Upper lobe of right lung (tissue), 1 donor: ENCODE measurements at regions not wholly inside any gene's neighbourhood (a gene's known extent, or its start where the extent isn't known, plus 50 kb on each side); places are given as distances from the start of the nearest gene placed in this dataset.

ENCODE experiments used
- ATAC-seq: fragments of 200-7000 bp; cut with Tn5 transposase; one replicate; pipeline ENCODE4 v1.9.1; 2020; ENCODE audit warnings: mild to moderate bottlenecking, moderate library complexity
- DNase-seq: peaks from one replicate; pipeline ENCODE4 v3.0.0-alpha.2; 2020
- H3K27ac ChIP-seq: fragments of 200-600 bp; one replicate; pipeline ENCODE4 v1.8.0; 2022
- H3K27me3 ChIP-seq: fragments of 200-600 bp; one replicate; pipeline ENCODE4 v1.8.0; 2022; ENCODE audit warnings: mild to moderate bottlenecking
- H3K36me3 ChIP-seq: fragments of 200-600 bp; one replicate; pipeline ENCODE4 v1.8.0; 2022
- H3K4me1 ChIP-seq: fragments of 200-600 bp; one replicate; pipeline ENCODE4 v1.8.0; 2022
- H3K4me3 ChIP-seq: fragments of 200-600 bp; one replicate; pipeline ENCODE4 v1.8.0; 2022; ENCODE audit warnings: mild to moderate bottlenecking
- H3K9me3 ChIP-seq: fragments of 200-600 bp; one replicate; pipeline ENCODE4 v1.8.0; 2022
- intact Hi-C: fragments of 100-400 bp; cut with DNase I; formaldehyde crosslinking; loops from one replicate; pipeline ENCODE4 v1.11.0; 2022
- TF ChIP-seq, protein P1 (sequence below): fragments of 200-600 bp; IDR thresholded peaks from one replicate; pipeline ENCODE4 v1.8.0; 2022; ENCODE audit warnings: antibody characterized with exemption
- donor health status: DM: no; HTN: yes; CAD: no; lungs with severe emphysema.

DNA sequence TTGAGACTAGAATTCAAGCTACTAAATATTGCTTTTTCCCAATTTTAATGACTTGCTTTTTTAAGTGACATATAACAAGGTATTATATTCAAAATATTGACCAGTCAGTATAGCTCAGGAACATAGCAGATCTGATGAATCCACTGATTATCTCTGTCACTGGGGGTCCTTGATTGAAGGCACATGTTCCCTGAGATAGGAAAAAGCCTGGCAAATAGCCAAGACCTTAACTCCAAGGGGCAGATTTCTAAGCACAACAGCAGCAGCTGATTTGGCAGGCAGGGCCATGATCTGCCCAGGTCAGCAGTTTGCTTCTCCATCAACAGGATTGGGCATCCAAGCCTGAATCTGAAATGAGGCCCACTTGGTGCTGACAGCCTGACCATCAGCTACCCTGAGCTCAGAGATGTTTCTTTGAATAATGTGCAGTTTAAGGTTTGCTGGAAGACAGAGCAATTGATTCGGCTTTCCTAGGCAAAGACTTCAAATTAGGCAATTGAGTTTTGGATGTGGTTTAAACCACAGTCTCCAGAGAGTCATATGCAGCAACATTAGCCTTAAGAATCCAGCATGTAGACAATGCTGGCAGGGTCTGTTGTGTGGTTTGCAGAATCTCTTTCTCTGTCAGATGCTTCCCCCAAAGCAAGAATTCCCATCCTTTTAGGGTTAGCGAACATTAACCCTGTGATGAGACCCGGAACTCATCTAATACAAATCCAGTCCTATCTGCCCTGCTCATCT is 352.6 kb downstream of the ADRA2A start:
- Histone ChIP-seq H3K27ac (no peak overlapping the region), H3K36me3 (no peaks in the 10 kb centered on the region), H3K9me3 (no peaks in the 10 kb centered on the region), H3K27me3 (no peaks in the 10 kb centered on the region), H3K4me3 (no peak overlapping the region), H3K4me1 (no peaks in the 10 kb centered on the region)
- DNase-seq = no peak
- intact Hi-C loops = no loop called here
- no peak for ATAC-seq
- TF ChIP-seq, protein P1, sequence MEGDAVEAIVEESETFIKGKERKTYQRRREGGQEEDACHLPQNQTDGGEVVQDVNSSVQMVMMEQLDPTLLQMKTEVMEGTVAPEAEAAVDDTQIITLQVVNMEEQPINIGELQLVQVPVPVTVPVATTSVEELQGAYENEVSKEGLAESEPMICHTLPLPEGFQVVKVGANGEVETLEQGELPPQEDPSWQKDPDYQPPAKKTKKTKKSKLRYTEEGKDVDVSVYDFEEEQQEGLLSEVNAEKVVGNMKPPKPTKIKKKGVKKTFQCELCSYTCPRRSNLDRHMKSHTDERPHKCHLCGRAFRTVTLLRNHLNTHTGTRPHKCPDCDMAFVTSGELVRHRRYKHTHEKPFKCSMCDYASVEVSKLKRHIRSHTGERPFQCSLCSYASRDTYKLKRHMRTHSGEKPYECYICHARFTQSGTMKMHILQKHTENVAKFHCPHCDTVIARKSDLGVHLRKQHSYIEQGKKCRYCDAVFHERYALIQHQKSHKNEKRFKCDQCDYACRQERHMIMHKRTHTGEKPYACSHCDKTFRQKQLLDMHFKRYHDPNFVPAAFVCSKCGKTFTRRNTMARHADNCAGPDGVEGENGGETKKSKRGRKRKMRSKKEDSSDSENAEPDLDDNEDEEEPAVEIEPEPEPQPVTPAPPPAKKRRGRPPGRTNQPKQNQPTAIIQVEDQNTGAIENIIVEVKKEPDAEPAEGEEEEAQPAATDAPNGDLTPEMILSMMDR = no peak

DNA sequence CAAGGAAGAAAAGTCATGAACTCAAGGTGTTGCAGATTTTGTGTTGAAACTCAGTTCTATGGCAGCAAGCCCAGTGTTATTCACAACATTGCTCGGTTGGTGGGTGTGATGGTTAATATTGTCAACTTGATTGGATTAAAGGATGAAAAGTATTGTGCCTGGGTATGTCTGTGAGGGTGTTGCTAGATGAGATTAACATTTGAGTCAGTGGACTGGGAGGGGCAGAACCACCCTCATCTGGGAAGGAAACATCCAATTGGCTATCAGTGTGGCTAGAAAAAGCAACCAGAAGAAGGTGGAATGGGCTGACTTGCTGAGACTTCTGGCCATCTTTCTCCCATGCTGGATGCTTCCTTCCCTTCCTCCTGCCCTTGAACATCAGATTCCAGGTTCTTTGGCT is 353.2 kb downstream of the ADRA2A start:
- H3K27me3 ChIP-seq = no peaks in the 10 kb centered on the region
- no peak for ATAC-seq
- intact Hi-C loops = no loop called here
- TF ChIP-seq, protein P1 = no peak
- DNase-seq = no peak
- H3K36me3 ChIP-seq = no peaks in the 10 kb centered on the region
- H3K4me1 ChIP-seq = no peaks in the 10 kb centered on the region
- H3K4me3 ChIP-seq = no peak overlapping the region
- H3K9me3 ChIP-seq = no peaks in the 10 kb centered on the region
- H3K27ac ChIP-seq = no peak overlapping the region

DNA sequence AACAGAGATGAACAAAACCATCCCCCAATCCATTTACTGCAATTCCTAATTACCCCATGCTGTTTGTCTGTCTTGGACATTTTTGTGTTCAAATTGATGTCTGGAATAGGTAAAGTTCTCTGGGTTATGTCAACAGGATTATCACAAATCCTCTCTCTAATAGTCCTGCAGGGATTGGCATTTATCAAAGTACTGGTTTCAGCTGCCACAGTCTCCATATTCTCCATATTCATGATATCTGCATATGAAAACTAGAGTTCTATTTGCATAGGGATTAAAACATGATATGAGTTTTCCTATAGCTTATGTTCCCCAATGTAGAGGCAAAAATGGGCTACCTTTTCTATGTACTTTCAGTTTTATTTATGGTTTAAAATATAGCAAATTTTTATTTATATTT is 355.8 kb downstream of the ADRA2A start:
- Histone ChIP-seq H3K27ac (no peak overlapping the region), H3K27me3 (no peaks in the 10 kb centered on the region), H3K4me3 (no peak overlapping the region), H3K36me3 (no peaks in the 10 kb centered on the region), H3K4me1 (no peaks in the 10 kb centered on the region), H3K9me3 (no peaks in the 10 kb centered on the region)
- DNase-seq (no peak), ATAC-seq (no peak)
- intact Hi-C loops = no loop called here
- TF ChIP-seq, protein P1 = no peak

DNA sequence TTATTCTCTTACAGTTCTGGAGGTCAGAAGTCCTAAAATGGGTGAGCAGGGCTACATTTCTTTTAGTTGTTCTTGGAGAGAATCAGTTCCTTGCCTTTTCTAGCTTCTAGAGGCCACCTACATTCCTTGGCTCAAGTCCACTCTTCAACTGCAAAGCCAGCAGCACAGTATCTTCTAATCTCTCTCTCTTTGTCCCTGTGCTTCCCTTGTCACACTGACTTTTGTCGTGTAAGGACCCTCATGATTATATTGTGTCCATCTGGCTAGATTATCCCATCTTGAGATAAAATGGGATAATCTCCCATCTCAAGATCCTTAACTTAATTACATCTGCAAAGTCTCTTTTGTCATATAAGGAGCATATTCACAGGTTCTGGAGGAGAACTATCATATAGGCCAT is 359.0 kb downstream of the ADRA2A start:
- DNase-seq = no peak
- Histone ChIP-seq H3K9me3 (no peaks in the 10 kb centered on the region), H3K4me3 (no peak overlapping the region), H3K4me1 (no peaks in the 10 kb centered on the region), H3K36me3 (no peaks in the 10 kb centered on the region), H3K27ac (no peak overlapping the region), H3K27me3 (no peaks in the 10 kb centered on the region)
- no peak for ATAC-seq
- intact Hi-C loops = no loop called here
- TF ChIP-seq, protein P1 = no peak

DNA sequence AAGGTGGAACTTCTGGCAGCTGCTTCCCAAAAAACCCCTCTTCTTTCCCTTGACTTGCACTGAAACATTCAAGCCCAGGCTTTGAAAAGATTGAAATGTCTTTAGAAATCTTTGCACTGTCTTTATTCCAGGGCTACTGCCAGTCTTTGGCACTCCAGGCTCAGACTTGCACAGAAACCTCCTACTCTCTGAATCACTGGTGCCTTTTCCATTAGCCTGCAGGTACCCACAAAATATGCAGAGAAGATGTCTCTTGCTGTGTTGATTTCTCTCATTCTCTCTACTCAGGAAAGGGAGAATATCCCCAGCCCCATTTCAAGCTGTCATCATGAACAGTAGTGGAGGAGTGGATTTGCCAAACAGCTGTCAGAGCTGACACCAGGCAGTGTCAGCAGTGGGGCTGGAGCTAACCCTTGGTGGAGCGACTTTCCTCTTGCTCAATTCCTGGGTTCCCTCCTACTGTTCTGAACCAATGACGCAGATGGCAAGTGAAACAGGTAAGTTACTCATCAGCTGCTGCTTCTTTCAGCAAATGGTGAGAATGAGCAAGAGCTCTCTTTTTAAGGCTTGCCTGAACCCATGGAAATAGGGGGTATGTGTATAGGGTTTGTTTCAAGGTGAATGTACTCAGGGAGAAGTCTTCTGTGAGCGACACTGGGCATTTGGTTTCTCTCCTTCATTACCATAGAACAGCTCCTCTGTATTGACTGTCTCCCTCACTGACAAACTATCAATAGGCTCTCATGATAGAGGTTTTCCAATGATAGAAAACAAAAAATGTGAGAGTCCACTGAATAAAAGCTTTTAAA is 362.4 kb downstream of the ADRA2A start:
- TF ChIP-seq, protein P1 = no peak
- Histone ChIP-seq H3K27me3 (no peaks in the 10 kb centered on the region), H3K4me3 (no peak overlapping the region), H3K27ac (no peak overlapping the region), H3K36me3 (no peaks in the 10 kb centered on the region), H3K4me1 (no peaks in the 10 kb centered on the region), H3K9me3 (no peaks in the 10 kb centered on the region)
- no peak for ATAC-seq
- intact Hi-C loops = no loop called here
- no peak for DNase-seq
